Fibroblast of lung (primary cell): ENCODE measurements at regions not wholly inside any gene's neighbourhood (a gene's known extent, or its start where the extent isn't known, plus 50 kb on each side); places are given as distances from the start of the nearest gene placed in this dataset.

Source experiments
- CTCF ChIP-seq, 2 donors: IDR thresholded peaks in 1 of 2; conservative IDR thresholded peaks in 1 of 2; 1 replicate in 1 of 2; 2 replicates in 1 of 2; pipeline ENCODE4 v1.5.1; 2011 to 2012; ENCODE audit warnings: low read length in 2 of 2, control low read depth in 1 of 2, inconsistent platforms in 1 of 2, low read depth in 1 of 2, mild to moderate bottlenecking in 1 of 2
- EZH2 ChIP-seq: IDR thresholded peaks from 2 replicates; pipeline ENCODE4 v1.5.1; 2012; ENCODE audit warnings: low read length, control low read depth, mild to moderate bottlenecking; ENCODE audit errors: missing control alignments

GRCh38 chrY:7275751-7276150 lies 364.2 kb upstream of the AMELY start:
- TF ChIP-seq CTCF (conservative IDR thresholded peaks at IDR 0.05 in 1 of 2, IDR thresholded peaks at IDR 0.05 in 1 of 2; ENCODE audit: low read depth in 1 of 2, low read length in 2 of 2) (no peak), EZH2 (no peak)
